GM03348 (cell line): ENCODE measurements at regions not wholly inside any gene's neighbourhood (a gene's known extent, or its start where the extent isn't known, plus 50 kb on each side); places are given as distances from the start of the nearest gene placed in this dataset.

Source experiments
- DNase-seq: peaks from one replicate; pipeline ENCODE4 v3.0.0; 2012; ENCODE audit warnings: low spot score

DNA sequence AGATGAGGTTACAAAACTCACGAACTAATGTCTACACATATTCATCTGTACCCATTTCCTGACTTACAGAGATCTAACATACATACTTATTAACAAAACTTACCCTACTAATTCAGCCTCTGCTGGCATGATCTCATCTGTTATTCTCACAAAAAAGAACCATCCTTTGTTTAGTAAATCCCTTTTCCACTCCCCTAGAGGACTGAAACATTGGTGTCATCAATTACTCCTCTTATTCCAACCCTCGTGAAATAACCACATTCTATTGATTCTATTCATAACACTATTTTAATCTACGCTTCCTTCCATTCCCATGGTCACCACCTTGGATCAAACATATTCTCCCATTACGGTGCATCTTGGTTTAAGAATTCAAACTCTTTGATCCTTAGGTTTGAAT is 505.9 kb downstream of the SI start:
- DNase-seq = no peak

DNA sequence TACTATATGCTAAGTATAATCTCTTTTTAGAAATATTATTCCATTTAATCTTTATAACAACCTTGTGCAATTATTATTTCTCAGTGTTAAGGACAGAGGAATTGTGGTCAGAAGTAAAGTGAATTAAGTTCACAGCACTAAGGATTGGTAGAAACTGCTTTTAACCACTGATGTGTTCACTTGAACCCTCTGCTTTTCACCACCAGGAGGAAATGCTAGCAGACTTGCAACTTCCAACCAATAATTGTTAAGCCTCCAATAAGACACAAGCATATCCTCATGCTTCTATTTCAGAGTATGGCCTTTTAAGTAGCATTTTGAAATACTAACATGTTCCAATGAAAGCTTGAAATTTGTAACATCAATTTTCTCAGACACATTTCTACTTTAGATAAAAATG is 527.4 kb downstream of the SI start:
- DNase-seq = no peak

DNA sequence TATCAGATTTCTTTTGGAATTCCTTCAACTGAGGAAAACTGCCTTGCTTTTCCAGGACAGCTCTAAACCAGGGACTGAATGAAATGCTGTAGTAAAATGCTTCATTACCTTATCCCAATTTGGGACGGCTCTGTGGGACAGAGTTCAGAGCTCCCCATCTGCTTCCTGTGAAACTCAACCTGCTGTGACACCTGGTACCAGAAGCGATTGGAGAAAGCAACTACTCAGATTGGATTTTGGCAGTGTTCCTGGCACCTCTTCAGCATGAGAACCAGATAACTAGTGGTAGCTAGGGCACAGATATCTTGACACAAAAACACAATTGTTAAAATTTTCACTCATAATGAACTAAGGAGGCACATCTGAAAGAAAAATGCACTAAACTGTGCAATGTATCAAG is 539.1 kb downstream of the SI start:
- no peak for DNase-seq

DNA sequence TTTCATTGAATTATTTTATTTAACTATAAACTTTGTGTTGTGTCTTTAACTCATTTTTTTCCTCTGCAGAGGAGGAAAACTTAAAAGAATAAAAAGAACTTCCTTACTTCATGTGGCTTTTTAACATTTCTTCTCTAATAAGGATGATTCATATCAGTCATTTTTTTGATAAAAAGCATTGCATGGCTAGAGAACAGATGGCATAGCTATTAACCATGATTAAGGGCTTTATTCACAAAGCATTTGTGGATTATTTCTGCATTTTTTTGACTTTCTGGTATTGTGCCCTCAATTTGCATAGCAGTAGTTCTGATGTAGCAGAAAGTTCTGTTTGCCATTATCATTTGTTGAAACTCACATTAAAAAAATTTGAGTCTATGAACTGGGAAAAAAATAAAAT is 540.8 kb downstream of the SI start:
- no peak for DNase-seq

DNA sequence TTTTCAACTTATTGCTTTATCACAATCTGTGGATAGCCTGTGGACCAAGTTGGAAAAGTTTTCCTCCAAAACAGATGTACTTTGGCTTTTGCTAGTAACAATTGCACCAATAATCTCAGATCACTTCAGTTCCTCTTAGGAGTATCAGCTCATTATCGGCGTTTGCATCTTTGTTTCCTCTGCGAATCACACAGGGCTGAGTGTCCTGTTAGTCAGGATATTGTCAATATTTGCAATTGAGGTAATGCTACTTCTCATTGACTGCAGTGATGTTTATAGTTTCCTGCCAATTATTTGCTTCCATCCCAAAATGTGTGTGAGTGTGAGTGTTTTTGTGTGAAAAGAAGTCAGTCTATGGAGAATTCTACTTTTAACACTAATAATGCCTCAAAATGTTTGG is 545.0 kb downstream of the SI start:
- DNase-seq = no peak

DNA sequence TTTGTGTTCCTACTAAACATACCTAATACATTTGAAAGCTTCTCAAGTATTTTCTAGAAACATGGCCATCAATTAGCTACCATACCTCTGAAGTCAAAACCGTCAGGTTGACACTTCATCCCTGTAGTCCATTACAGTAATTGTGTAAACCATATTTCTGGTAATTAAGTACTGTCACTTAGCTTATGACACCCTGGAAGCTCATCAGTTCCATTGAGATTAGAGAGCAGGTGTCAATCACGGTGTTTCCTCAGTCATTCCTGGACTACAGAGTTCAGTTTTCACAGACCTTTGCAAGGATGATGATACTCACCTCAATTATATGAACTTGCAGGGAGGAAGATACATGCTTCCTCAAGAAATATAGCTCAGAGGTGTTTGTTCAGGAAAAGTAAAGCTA is 552.0 kb downstream of the SI start:
- no peak for DNase-seq

DNA sequence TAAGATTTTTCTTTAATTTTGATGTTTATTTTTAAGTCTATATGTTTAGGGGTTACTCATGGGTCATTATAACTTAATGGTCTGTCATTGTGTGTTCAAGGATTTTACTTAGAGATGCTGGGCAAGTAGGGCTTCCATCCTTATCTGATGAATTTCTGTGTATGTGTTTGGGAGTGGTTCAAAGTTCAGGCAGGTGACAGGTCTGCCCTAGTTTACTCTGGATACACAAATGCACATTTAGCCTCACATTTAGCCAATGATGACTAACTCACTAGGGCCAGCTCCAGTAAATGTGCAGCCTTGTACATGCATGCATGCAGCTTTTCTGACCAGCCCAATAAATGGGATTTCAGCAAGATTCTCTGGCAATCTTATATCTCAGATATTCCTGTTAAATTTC is 554.1 kb downstream of the SI start:
- DNase-seq = no peak

DNA sequence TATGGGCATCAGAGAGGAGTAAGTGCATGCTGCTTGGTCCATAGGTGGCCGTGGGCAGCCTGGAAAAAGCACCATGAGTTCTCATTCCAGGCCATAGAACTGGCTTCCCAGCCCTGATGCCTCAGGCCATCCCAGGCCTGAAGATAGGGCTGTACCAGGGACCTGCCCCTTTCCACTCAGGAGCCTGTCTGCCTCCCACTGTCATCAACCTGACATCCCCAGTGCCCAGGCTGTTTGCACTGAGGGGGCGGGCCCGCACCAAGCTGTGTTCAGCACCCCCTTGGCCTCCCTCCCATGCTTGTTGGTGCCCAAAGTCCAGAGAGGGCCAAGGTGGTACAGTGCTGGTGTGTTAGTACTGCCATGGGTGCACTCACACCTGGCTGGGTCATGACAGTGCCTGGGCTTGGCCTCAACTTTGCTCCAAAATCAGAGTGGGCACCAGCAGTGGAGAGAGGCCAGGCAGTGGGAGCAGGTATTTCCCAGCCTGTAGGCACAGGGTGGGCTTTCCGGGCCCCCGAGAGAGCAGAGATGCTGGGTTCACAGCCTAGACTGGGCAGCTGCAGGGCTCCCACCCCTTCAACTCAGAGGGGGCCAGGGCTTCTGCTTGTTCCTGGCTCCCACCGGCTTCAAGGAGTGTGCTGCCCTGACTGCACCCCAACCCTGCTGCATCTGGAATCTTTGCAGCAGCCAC is 556.1 kb downstream of the SI start:
- DNase-seq = no peak

DNA sequence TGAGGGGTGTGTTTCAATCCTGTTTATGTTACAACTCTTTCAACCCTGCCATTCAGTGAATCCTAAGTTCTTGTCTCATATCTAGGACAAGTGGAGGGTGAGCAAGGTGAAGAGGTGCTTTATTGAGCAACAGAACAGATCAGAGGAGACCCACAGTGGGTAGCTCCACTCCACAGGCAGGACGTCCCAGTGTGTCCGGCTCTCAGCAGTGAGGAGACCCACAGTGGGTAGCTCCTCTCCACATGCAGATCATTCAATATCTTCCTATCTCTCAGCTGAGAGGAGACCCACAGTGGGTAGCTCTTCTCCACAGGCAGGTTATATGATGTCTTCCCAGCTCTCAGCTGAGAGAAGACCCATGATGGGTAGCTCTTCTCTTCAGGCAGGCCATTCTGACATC is 556.7 kb downstream of the SI start:
- no peak for DNase-seq

DNA sequence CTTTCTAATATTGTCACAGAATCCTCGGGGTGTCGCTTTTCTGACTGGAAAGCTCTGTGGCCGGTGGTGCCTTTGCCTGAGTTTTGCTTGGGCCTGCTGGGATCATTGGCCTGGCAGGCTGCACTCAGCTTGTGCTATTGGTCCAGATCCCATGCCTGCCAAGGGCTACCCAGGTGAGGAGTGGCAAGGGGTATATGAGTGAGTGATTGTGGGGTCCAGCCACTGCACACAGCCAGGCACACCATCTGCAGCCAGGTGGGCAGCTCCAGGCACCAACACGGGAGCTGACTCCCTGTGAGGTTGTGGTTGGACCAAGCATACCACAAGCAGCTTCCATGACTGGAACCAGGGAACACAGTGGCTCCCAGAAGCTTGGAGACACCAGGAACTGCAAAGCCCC is 557.2 kb downstream of the SI start:
- no peak for DNase-seq

DNA sequence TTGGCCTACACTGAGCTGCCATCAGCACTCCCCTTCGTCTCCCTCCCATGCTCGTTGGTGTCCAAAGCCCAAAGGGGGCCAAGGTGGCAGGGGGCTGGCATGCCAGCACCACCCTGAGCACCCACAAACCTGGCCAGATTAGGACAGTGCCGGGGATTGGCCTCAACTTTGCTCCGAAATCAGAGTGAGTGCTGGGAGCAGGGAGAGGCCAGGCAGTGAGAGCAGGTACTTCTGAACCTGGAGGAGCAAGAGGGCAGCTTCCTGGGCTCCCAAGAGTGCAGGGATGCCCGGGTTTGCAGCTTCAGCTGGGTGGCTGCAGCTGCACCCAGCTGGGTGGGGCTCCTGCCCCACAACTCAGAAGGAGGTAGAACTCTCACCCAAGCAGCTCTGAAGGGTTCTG is 563.0 kb downstream of the SI start:
- DNase-seq = no peak

DNA sequence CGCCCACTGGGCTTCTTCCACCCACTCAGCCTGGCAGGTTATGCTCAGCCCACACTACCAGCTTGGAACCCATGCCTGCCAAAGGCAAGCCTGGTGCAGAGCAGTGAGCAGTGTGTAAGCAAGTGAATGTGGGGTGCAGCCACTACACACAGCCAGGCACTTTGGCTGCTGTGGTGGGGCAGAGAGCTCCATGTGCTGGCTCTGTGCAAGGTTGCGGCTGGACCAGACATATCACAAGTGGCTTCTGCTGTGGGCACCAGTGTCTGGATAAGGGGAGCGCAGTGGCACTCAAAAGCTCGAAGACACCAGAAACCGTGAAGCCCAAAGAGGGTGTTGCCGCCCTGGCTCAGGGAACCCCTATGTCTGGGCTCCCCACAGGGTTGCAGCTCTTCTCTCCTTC is 563.7 kb downstream of the SI start:
- DNase-seq = no peak

DNA sequence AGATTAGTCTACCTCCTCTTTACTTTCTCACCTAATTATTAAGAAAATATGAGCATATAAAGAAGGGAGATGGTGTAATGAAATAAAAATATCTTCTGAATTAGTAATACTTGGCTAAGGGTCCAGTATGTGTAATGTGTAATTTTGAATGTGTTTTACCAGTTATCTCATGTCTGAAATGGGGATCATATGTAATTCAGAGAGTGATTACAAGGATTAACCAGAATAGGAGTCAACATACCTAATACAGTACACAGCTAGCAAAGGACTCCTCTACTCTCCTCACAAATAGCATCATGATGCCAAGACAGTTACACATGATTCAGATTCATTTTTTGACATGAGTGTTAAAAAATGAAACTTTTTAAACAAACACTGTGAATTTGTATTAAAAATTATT is 570.4 kb downstream of the SI start:
- peak; percentile 8 for DNase-seq

DNA sequence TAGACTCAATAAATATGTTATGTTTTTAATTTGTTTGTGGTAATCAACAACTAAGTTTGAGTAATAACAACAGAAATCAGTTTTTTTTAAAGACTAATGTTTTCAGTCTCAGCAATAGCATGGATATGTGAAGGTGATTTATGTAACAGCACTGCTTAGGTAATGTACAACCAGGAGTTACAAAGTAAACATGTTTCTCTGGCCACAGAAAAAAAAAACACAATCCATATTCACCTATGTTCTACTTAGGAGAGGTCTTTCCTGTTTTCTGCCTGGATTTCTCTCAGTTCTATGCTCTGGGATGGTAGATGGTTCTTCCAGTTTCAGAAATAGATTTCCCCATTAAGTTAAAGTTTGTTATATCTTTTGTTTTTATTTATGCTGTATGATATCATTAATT is 579.4 kb downstream of the SI start:
- no peak for DNase-seq

DNA sequence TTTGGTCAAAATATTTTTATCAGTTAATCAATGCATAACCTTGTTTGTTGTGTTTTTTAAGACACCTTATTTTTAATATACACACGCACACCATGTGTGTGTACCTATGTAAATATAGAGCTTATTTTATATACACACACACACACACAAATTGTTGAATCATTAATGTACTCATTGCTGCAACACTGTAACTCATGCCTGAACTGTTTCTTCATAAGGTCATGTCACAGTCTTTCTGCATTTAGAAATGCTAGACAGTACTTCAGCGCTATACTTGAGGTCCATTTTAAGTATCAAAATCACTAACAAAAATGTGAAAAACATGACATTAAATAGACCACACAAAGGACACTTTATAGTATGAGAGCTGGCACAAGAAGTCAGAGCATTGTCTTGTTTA is 589.4 kb downstream of the SI start:
- no peak for DNase-seq

DNA sequence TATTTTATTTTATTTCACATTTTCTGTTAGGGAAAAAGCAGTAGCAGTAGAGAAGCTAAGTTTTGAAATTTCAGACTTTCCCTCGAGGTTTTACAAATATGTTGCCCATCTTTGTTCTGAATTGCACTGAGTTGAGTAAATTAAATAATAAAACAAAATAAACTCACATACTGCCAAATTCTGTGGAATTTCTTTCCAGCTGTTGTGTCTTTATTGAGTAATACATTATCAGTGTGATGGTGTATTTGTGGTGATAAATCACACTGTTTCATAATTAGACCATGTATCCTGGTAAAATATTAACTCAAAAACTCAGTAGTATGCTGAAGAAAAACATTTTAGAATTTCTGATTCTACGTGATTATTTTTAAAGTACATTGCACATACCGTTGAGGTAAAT is 592.1 kb downstream of the SI start:
- peak; percentile 33 for DNase-seq

DNA sequence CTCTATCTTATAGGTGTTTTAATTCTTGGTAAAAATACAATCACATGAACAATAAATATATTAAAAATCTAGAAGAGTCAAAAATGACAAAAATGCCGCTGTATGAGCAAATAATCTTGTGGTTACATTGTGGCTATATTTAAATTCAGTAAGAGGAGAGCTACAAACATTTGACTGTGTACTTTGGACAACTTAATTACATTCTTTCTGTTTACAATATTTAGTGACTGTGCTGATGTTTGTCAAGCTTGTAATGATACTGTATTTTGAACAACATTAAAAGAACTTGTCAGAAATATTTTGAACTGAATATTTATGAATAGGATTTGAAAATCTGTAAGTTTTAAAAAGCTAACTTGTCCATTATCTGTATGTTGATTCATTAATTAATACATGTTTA is 598.3 kb downstream of the SI start:
- DNase-seq = no peak

DNA sequence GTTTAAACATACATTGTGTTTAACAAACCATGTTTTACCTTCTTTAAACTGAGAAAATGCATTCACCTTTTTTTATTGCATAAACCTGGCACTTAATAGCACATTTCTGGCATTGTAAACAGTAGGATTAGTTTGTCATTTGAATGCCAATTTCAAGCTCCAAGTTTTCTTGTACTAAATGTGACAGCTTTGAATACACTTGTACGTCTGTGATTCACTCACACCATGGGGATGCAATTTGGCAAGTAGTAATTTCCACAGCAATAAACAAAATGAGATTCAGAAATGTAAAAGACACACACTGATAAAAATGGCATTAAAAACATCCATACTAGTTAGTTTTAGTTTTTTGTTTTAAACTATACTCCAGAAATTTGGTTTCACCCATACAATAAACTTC is 598.9 kb downstream of the SI start:
- DNase-seq = no peak

DNA sequence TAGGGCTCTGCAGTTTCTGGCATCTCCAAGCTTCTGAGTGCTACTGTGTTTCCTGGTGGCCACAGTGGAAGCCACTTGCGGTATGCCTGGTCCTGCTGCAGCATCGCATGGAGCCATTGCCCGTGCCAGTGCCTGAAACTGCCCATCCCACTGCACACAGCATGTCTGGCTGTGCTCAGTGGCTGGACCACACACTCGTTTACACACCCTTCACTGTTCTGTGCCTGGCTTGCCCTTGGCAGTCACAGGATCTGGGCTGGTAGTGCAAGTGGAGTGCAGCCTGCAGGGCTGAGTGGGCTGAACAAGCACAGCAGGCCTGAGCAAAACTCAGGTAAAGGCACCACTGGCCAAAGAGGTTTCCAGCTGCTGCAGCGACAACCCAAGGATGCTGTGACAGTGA is 600.0 kb downstream of the SI start:
- no peak for DNase-seq

DNA sequence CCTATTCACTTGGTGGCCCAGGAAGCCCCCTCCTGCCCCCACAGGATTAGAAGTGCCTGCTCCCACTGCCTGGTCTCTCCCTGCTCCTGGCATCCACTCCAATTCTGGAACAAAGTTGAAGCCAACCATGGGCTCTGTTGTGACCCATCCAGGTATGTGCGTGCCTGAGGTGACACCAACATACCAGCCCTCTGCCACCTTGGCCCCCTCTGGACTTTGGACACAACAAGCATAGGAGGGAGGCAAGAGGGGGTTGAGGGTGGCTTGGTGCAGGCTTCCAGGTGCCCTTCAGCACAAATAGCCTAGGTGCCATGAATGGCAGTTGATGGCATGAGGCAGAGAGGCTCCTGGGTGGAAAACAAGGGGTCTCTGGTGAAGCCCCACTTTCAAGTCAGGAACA is 600.9 kb downstream of the SI start:
- DNase-seq = no peak

DNA sequence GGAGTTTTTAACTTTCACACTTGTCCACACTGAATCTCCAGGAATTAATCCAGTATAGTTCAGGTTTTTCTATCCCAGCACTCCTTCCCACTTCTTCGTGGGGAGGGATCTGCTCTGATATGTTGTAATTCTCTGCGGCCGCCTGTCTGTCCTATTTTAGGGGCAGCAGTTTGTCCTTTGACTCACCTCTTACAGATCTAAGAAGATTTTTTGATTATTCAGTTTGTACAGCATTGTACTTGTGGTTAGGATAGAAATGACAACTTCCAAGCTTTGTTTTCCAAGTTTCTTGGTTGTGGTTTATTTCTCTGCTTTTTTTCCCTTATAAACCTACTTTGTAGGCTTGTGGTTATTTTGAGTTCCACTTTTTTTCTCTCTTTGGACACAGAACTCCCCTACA is 601.7 kb downstream of the SI start:
- DNase-seq = no peak

DNA sequence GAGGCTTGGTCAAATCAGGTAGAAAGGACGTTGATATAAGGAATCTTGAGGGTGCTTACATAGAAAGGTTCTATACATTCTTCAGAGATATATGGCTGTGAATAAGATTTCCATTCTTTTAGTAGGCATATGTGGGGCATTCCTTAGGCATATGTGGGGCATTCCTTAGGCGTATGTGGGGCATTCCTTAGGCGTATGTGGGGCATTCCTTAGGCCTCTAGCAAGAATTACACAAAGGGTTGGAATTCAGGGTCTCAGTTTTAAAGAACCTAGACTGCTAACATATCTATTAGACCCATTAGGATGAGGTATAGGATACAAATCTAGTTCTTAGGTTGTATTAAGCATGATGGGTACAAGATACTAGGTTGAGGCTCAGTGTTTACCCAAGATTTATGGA is 607.8 kb downstream of the SI start:
- no peak for DNase-seq

DNA sequence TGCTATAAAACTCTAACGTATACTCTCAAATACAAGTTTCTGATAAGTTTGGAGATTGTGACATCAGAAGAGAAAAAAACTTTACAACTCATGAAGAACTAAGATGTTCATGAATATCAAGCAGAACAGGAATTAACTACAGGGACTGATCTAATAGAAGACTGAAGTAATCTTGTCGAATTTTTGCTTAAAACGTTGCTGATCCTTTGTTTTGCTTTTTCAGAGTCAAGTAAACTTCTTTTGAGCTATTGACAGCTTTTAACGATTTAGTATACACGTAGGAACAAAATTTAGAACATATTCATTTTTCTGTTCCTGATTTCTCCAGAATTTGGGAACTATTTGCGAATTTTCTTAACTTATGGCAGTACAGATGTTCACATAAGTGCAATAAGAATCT is 610.2 kb downstream of the SI start:
- no peak for DNase-seq

DNA sequence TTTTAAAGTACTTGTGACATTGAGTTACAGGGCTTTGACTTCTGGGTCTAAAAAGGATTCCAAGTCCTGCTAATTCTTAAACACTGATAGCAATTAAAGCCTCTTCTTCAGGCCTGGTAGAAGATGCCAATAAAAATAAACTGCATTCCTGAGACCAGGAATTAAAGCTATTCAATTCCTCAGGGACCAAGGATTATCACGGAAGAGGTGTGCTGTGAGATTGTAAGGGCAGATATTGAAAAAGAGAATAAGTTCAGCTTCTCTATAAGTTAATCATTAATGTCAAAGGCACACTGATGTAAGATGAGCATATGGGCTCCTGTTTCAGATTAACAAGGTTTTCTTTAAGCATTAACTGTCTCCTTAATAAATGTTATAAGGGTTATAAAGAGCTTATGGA is 611.3 kb downstream of the SI start:
- no peak for DNase-seq

DNA sequence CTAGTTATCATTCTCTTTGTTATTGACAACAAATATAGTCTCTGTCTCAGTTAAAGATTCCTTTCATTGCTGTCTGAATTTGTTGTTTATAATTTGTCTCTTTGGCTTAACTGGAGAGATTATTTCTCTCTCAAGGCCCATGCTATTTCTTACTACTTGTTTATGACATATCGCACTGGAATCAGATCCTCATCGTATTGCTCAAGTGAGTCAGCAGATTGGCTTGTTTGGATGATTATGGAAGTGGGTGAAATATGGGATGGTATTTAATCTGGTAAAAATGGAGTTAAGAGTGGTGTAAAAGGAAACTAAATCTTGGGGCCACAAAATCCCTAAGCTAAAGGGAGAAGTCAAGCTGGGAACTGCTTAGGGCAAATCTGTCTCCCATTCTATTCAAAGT is 613.1 kb downstream of the SI start:
- peak; percentile 63 for DNase-seq
